Fibroblast of the aortic adventitia (primary cell): ENCODE measurements at regions not wholly inside any gene's neighbourhood (a gene's known extent, or its start where the extent isn't known, plus 50 kb on each side); places are given as distances from the start of the nearest gene placed in this dataset.

ENCODE experiments used
- DNase-seq: peaks from one replicate; pipeline ENCODE4 v3.0.0-alpha.2; 2010; ENCODE audit warnings: low read depth
- H3K4me3 ChIP-seq: 2 replicates; pipeline ENCODE4 v1.5.1; 2011; ENCODE audit warnings: low read depth, mild to moderate bottlenecking, control low read depth, low read length, moderate library complexity
- TF ChIP-seq, protein P1 (sequence below): IDR thresholded peaks from 2 replicates; pipeline ENCODE4 v1.5.1; 2011; ENCODE audit warnings: mild to moderate bottlenecking, low read length, control low read depth, inconsistent platforms; ENCODE audit not compliant: insufficient read depth

GRCh38 chr5:58133631-58134296 is 326.1 kb downstream of the PLK2 start:
- TF ChIP-seq, protein P1, sequence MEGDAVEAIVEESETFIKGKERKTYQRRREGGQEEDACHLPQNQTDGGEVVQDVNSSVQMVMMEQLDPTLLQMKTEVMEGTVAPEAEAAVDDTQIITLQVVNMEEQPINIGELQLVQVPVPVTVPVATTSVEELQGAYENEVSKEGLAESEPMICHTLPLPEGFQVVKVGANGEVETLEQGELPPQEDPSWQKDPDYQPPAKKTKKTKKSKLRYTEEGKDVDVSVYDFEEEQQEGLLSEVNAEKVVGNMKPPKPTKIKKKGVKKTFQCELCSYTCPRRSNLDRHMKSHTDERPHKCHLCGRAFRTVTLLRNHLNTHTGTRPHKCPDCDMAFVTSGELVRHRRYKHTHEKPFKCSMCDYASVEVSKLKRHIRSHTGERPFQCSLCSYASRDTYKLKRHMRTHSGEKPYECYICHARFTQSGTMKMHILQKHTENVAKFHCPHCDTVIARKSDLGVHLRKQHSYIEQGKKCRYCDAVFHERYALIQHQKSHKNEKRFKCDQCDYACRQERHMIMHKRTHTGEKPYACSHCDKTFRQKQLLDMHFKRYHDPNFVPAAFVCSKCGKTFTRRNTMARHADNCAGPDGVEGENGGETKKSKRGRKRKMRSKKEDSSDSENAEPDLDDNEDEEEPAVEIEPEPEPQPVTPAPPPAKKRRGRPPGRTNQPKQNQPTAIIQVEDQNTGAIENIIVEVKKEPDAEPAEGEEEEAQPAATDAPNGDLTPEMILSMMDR = no peak
- DNase-seq = peak; percentile 52
- H3K4me3 ChIP-seq = no peak overlapping the region

- TF ChIP-seq, protein P1 = no peak
- no peak for DNase-seq
- no peak overlapping the region for H3K4me3 ChIP-seq
Measured at GRCh38 chr5:58133216-58133615, 326.7 kb downstream of the PLK2 start.

GRCh38 chr5:58127255-58128220 is 332.3 kb downstream of the PLK2 start:
- H3K4me3 ChIP-seq = no peak overlapping the region
- TF ChIP-seq, protein P1 = no peak
- no peak for DNase-seq

DNA sequence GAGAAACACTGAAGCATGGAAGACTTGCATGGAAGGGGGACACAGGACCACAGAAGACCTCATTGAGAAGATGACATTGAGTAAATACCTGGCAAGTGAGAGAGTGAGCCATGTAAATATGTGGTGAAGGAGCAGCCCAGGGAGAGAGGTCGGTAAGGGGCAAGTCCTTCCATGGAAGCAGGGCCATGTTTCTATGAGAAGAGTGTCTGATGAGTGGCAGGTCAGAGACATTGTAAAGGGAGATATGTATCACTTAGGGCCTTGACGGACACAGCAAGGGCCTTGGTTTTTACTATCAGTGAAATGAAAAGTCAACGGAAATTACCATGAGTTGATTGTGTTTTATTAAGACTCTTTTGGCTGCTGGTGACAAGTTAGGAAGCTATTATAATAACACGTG is 336.4 kb downstream of the PLK2 start:
- TF ChIP-seq, protein P1 = no peak
- no peak for DNase-seq
- no peak overlapping the region for H3K4me3 ChIP-seq

GRCh38 chr5:58122848-58123392 is 337.0 kb downstream of the PLK2 start:
- no peak for DNase-seq
- TF ChIP-seq, protein P1 = no peak

GRCh38 chr5:58122157-58122556 is 337.7 kb downstream of the PLK2 start:
- DNase-seq = no peak
- no peak overlapping the region for H3K4me3 ChIP-seq
- TF ChIP-seq, protein P1 = no peak

More at GRCh38 chr5:58122848-58123392, 337.0 kb downstream of the PLK2 start:
- H3K4me3 ChIP-seq = no peak overlapping the region
